DND-41 (cell line): ENCODE measurements at regions not wholly inside any gene's neighbourhood (a gene's known extent, or its start where the extent isn't known, plus 50 kb on each side); places are given as distances from the start of the nearest gene placed in this dataset.

Experiments
- EZH2 ChIP-seq: IDR thresholded peaks from 3 replicates; pipeline ENCODE4 v1.6.1; 2012; ENCODE audit warnings: borderline replicate concordance, low read depth, mild to moderate bottlenecking, moderate library complexity, low read length, inconsistent platforms; ENCODE audit not compliant: severe bottlenecking
- TF ChIP-seq, protein P1 (sequence below): IDR thresholded peaks from 2 replicates; pipeline ENCODE4 v1.5.1; 2012; ENCODE audit warnings: borderline replicate concordance, low read length, moderate library complexity, mild to moderate bottlenecking; ENCODE audit not compliant: poor library complexity, severe bottlenecking; ENCODE audit errors: extremely low read depth

- TF ChIP-seq, protein P1, sequence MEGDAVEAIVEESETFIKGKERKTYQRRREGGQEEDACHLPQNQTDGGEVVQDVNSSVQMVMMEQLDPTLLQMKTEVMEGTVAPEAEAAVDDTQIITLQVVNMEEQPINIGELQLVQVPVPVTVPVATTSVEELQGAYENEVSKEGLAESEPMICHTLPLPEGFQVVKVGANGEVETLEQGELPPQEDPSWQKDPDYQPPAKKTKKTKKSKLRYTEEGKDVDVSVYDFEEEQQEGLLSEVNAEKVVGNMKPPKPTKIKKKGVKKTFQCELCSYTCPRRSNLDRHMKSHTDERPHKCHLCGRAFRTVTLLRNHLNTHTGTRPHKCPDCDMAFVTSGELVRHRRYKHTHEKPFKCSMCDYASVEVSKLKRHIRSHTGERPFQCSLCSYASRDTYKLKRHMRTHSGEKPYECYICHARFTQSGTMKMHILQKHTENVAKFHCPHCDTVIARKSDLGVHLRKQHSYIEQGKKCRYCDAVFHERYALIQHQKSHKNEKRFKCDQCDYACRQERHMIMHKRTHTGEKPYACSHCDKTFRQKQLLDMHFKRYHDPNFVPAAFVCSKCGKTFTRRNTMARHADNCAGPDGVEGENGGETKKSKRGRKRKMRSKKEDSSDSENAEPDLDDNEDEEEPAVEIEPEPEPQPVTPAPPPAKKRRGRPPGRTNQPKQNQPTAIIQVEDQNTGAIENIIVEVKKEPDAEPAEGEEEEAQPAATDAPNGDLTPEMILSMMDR: no peak
- TF ChIP-seq EZH2: no peak
Measured at GRCh38 chr12:93059925-93060665, 131.0 kb upstream of the EEA1 start.
